Body of pancreas (tissue), 4 donors: ENCODE measurements at regions not wholly inside any gene's neighbourhood (a gene's known extent, or its start where the extent isn't known, plus 50 kb on each side); places are given as distances from the start of the nearest gene placed in this dataset.
A peak's percentile ranks its signal among the peaks of the same experiment; 100 is the strongest.

ENCODE experiments used
- ATAC-seq: fragments of 150-250 bp; one replicate; pipeline ENCODE4 v1.9.1; 2016
- DNase-seq, 4 donors: peaks; one replicate each; pipeline ENCODE4 v3.0.0-alpha.2; 2019
- H3K27ac ChIP-seq, 4 donors: fragments of 200-600 bp; sonication (generic); 1 replicate in 3 of 4; 2 replicates in 1 of 4; pipeline versions ENCODE4 v1.5.1 to v1.6.1; 2016 to 2019; ENCODE audit warnings: mild to moderate bottlenecking in 1 of 4, mixed read lengths in 1 of 4, moderate library complexity in 1 of 4
- H3K27me3 ChIP-seq, 2 donors: fragments of 200-600 bp; sonication (generic); one replicate each; pipeline ENCODE4 v1.6.0; 2016; ENCODE audit warnings: mild to moderate bottlenecking in 1 of 2
- H3K36me3 ChIP-seq, 2 donors: fragments of 200-600 bp; sonication (generic); replicated peaks in 1 of 2; 2 replicates each; pipeline ENCODE4 v1.5.1; 2016; ENCODE audit warnings: low read depth in 2 of 2; ENCODE audit not compliant: insufficient read depth in 1 of 2
- H3K4me1 ChIP-seq: fragments of 200-600 bp; sonication (generic); one replicate; pipeline ENCODE4 v1.6.0; 2016
- H3K4me3 ChIP-seq, 2 donors: fragments of 200-600 bp; sonication (generic); 1 replicate in 1 of 2; 2 replicates in 1 of 2; pipeline ENCODE4 v1.5.1; 2016 to 2019
- H3K9me3 ChIP-seq, 3 donors: fragments of 200-600 bp; sonication (generic); 1 replicate in 2 of 3; 2 replicates in 1 of 3; pipeline ENCODE4 v1.5.1; 2016
- CTCF ChIP-seq, 7 experiments: fragments of 450-650 bp in 4 of 7; fragments of 200-600 bp in 3 of 7; sonication (generic) in 3 of 7; IDR thresholded peaks; one replicate each; pipeline ENCODE4 v1.5.1; 2016 to 2019; ENCODE audit warnings: antibody characterized with exemption in 7 of 7
- POLR2A ChIP-seq, 3 donors: fragments of 450-650 bp; IDR thresholded peaks; one replicate each; pipeline ENCODE4 v1.6.1; 2016; ENCODE audit warnings: antibody characterized with exemption in 3 of 3, mild to moderate bottlenecking in 2 of 3
- WGBS, 2 donors: methylation state at CpG; one replicate each; pipeline ENCODE4 v1.1.5; 2017; 5-methylcytosine and 5-hydroxymethylcytosine counted together
- intact Hi-C: fragments of 100-400 bp; cut with DNase I; formaldehyde crosslinking; loops from one replicate; pipeline ENCODE4 v1.15.1; 2023

GRCh38 chr3:178181784-178182183 lies 354.5 kb upstream of the KCNMB2 start:
- H3K4me1 ChIP-seq = peaks cover 3% of the 10 kb centered on the region
- TF ChIP-seq POLR2A (IDR thresholded peaks at IDR 0.05) (no peak), CTCF (IDR thresholded peaks at IDR 0.05) (no peak)
- no peak overlapping the region for H3K4me3 ChIP-seq
- no peaks in the 10 kb centered on the region for H3K36me3 ChIP-seq
- no peaks in the 10 kb centered on the region for H3K27me3 ChIP-seq
- ATAC-seq (no peak), DNase-seq (no peak)
- intact Hi-C loops = no loop called here
- 71 to 72% methylated on average over 4 of the region's 4 CpGs for WGBS, 2 donors
- H3K9me3 ChIP-seq = no peaks in the 10 kb centered on the region
- no peak overlapping the region for H3K27ac ChIP-seq

- Histone ChIP-seq H3K4me1 (peaks cover 3% of the 10 kb centered on the region), H3K9me3 (no peaks in the 10 kb centered on the region), H3K4me3 (no peak overlapping the region), H3K27me3 (no peaks in the 10 kb centered on the region), H3K36me3 (no peaks in the 10 kb centered on the region), H3K27ac (no peak overlapping the region)
- TF ChIP-seq POLR2A (IDR thresholded peaks at IDR 0.05) (no peak), CTCF (IDR thresholded peaks at IDR 0.05) (no peak)
- WGBS, 2 donors = 62 to 67% methylated on average over 5 of the region's 5 CpGs
- intact Hi-C loops = no loop called here
- DNase-seq (peak in 3 of 4 donors; percentile 9 to 11 (median 10)), ATAC-seq (no peak)
Measured at GRCh38 chr3:178182337-178182779, 353.9 kb upstream of the KCNMB2 start.

GRCh38 chr3:178184833-178185232 lies 351.4 kb upstream of the KCNMB2 start:
- Histone ChIP-seq H3K9me3 (no peaks in the 10 kb centered on the region), H3K36me3 (no peaks in the 10 kb centered on the region), H3K4me3 (no peak overlapping the region), H3K27ac (no peak overlapping the region), H3K27me3 (no peaks in the 10 kb centered on the region), H3K4me1 (peaks cover 3% of the 10 kb centered on the region)
- no peak for TF ChIP-seq POLR2A (IDR thresholded peaks at IDR 0.05)
- no peak for TF ChIP-seq CTCF (IDR thresholded peaks at IDR 0.05)
- intact Hi-C loops = no loop called here
- ATAC-seq = no peak
- no peak for DNase-seq
- 78 to 93% methylated on average over 2 of the region's 2 CpGs for whole genome bisulfite sequencing, 2 donors

DNA sequence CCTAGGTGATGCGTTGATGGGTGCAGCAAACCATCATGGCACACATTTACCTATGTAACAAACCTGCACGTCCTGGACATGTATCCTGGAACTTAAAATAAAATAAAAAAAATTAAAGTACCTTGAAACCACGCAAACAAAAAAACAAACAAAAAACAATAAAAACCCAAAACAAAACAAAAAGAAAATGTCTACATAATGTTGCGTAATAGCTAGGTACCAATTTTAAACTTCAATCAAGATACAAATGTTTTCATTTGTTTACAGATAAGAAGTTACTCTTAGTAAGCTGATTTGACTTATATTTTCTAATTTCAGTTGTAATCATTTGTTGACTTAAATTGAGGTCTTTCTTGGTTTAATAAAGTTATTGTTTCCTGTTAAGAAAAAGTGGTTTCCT lies 349.6 kb upstream of the KCNMB2 start:
- intact Hi-C loops = no loop called here
- Histone ChIP-seq H3K27me3 (no peaks in the 10 kb centered on the region), H3K4me3 (no peak overlapping the region), H3K9me3 (no peaks in the 10 kb centered on the region), H3K36me3 (no peaks in the 10 kb centered on the region), H3K27ac (no peak overlapping the region), H3K4me1 (peaks cover 3% of the 10 kb centered on the region)
- TF ChIP-seq POLR2A (IDR thresholded peaks at IDR 0.05) (no peak), CTCF (IDR thresholded peaks at IDR 0.05) (no peak)
- DNase-seq (no peak), ATAC-seq (no peak)
- WGBS, 2 donors = 88 to 95% methylated on average over 4 of the region's 4 CpGs

DNA sequence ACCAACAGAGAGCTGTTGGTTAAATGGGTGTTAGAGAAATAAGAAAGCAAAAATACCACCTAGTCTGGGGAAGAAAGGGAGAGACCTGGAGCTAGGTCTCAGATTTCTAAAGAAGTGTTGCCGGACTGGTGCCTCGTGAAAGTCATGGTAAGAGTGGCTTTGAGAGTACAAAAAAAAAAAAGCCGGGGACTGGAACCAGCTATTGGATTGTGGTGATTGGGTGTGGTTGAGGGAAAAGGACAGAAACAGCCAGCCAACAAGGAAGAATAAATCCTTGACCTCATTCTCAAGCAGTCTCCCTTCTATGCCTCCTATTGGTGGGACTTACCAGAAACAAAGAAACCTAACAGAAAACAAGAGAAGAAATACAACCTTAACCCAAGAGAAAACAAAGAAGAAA lies 346.4 kb upstream of the KCNMB2 start:
- no peaks in the 10 kb centered on the region for H3K36me3 ChIP-seq
- DNase-seq (no peak), ATAC-seq (no peak)
- H3K9me3 ChIP-seq = no peaks in the 10 kb centered on the region
- intact Hi-C loops = no loop called here
- no peaks in the 10 kb centered on the region for H3K27me3 ChIP-seq
- no peak for TF ChIP-seq CTCF (IDR thresholded peaks at IDR 0.05)
- TF ChIP-seq POLR2A (IDR thresholded peaks at IDR 0.05) = no peak
- H3K27ac ChIP-seq = no peak overlapping the region
- no peak overlapping the region for H3K4me3 ChIP-seq
- H3K4me1 ChIP-seq = no peaks in the 10 kb centered on the region
- WGBS, 2 donors = 84 to 90% methylated on average over 3 of the region's 3 CpGs
